ENCODE measurements at regions not wholly inside any gene's neighbourhood (a gene's known extent, or its start where the extent isn't known, plus 50 kb on each side); places are given as distances from the start of the nearest gene placed in this dataset.

GRCh38 chr4:64497491-64497890 lies 88.2 kb upstream of the TECRL start:
- TF ChIP-seq, protein P1, sequence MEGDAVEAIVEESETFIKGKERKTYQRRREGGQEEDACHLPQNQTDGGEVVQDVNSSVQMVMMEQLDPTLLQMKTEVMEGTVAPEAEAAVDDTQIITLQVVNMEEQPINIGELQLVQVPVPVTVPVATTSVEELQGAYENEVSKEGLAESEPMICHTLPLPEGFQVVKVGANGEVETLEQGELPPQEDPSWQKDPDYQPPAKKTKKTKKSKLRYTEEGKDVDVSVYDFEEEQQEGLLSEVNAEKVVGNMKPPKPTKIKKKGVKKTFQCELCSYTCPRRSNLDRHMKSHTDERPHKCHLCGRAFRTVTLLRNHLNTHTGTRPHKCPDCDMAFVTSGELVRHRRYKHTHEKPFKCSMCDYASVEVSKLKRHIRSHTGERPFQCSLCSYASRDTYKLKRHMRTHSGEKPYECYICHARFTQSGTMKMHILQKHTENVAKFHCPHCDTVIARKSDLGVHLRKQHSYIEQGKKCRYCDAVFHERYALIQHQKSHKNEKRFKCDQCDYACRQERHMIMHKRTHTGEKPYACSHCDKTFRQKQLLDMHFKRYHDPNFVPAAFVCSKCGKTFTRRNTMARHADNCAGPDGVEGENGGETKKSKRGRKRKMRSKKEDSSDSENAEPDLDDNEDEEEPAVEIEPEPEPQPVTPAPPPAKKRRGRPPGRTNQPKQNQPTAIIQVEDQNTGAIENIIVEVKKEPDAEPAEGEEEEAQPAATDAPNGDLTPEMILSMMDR (IDR thresholded peaks at IDR 0.05) = no peak
- no peak for TF ChIP-seq POLR2AphosphoS5 (IDR thresholded peaks at IDR 0.05)
- no peak for TF ChIP-seq POLR2A (IDR thresholded peaks at IDR 0.05; ENCODE audit: low read depth)
